AG04450 (cell line): ENCODE measurements at regions not wholly inside any gene's neighbourhood (a gene's known extent, or its start where the extent isn't known, plus 50 kb on each side); places are given as distances from the start of the nearest gene placed in this dataset.

Experiments used
- CTCF ChIA-PET: fragments of 300-600, 350-600 bp; formaldehyde crosslinking; extraction: SDS; loops from one replicate; lab custom pipeline; 2022; ENCODE audit warnings: antibody characterized with exemption, inconsistent platforms; lab: Charles Lee
- POLR2A ChIA-PET: fragments of 350-600 bp; formaldehyde crosslinking; extraction: SDS; loops from one replicate; lab custom pipeline; 2021; ENCODE audit warnings: antibody characterized with exemption, inconsistent platforms; lab: Yijun Ruan, JAX
- DNase-seq: peaks from one replicate; pipeline ENCODE4 v3.0.0-alpha.2; 2011; ENCODE audit warnings: low read depth, low spot score
- H3K27ac ChIP-seq: one replicate; pipeline ENCODE4 v1.5.1; 2012; ENCODE audit warnings: low read depth, low read length, control low read depth
- H3K27me3 ChIP-seq: one replicate; pipeline ENCODE4 v1.6.0; 2012; ENCODE audit warnings: low read length; ENCODE audit not compliant: control insufficient read depth, insufficient read depth
- H3K4me3 ChIP-seq: 2 replicates; pipeline ENCODE4 v1.5.1; 2011; ENCODE audit warnings: mild to moderate bottlenecking, low read depth, low read length, control low read depth
- H3K9me3 ChIP-seq: 2 replicates; pipeline ENCODE4 v1.5.1; 2012; ENCODE audit warnings: low read length; ENCODE audit not compliant: control insufficient read depth, insufficient read depth
- TF ChIP-seq, protein P1 (sequence below): IDR thresholded peaks from 2 replicates; pipeline ENCODE4 v1.5.1; 2011; ENCODE audit warnings: low read depth, low read length, control low read depth, inconsistent platforms

DNA sequence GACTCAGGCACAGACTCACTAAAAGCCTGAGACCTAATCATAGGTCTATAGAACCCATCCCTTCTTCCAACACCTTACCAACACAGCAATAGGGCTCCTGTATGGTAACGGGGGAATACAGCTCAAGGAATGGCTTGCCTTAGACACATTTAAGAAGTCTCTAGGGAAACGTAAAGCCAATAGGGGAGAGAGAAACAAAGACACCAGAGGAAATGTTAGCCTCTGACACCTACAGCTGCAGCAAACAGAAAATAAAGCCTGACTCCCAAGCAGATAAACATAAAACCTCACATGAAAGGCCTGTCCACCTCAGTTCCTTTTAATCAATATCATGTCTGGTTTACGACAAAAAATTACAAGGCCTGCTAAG is 51.1 kb upstream of the NCOA1 start:
- Histone ChIP-seq H3K9me3 (no peaks in the 10 kb centered on the region), H3K27me3 (peaks cover 4% of the 10 kb centered on the region), H3K27ac (no peak overlapping the region), H3K4me3 (no peak overlapping the region)
- POLR2A ChIA-PET: no interaction called here
- CTCF ChIA-PET: no interaction called here
- TF ChIP-seq, protein P1, sequence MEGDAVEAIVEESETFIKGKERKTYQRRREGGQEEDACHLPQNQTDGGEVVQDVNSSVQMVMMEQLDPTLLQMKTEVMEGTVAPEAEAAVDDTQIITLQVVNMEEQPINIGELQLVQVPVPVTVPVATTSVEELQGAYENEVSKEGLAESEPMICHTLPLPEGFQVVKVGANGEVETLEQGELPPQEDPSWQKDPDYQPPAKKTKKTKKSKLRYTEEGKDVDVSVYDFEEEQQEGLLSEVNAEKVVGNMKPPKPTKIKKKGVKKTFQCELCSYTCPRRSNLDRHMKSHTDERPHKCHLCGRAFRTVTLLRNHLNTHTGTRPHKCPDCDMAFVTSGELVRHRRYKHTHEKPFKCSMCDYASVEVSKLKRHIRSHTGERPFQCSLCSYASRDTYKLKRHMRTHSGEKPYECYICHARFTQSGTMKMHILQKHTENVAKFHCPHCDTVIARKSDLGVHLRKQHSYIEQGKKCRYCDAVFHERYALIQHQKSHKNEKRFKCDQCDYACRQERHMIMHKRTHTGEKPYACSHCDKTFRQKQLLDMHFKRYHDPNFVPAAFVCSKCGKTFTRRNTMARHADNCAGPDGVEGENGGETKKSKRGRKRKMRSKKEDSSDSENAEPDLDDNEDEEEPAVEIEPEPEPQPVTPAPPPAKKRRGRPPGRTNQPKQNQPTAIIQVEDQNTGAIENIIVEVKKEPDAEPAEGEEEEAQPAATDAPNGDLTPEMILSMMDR: no peak
- DNase-seq: no peak

DNA sequence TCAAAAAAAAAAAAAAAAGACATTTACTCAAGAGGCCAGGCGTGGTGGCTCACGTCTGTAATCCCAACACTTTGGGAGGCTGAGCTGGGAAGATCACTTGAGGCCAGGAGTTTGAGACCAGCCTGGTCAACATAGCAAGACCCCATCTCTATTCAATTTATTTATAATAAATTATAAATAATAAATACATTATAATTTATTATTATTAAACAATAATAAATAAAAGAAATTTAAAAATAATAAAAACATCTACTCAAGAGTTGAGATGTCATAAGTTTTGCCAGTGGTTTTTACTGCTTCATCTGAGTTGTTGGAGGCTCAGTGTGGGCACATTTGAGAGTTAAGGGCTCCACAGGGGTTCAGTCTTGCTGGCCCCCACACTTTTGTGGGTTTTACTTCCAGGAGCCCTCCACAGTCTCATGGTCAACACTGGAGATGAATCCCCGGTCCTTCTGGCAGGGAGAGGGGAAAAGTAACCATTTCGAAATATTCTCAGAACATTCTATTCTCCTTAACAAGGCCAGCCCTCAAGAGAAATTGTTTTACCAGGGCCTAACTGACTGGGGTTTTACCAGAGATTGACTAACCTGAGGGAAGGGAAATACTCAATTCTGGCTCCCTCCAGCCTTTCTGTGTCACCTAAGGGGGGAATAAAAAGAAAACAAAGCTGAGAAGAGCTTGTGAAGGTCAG is 51.6 kb upstream of the NCOA1 start:
- CTCF ChIA-PET: interaction anchor here (0.7 kb wide), 1 partner anchor 118 kb away, joined by 7 read pairs; no protein-coding TSS in a partner anchor
- Histone ChIP-seq H3K27me3 (peaks cover 4% of the 10 kb centered on the region), H3K27ac (no peak overlapping the region), H3K9me3 (no peaks in the 10 kb centered on the region), H3K4me3 (no peak overlapping the region)
- TF ChIP-seq, protein P1: no peak
- DNase-seq: no peak
- POLR2A ChIA-PET: no interaction called here

DNA sequence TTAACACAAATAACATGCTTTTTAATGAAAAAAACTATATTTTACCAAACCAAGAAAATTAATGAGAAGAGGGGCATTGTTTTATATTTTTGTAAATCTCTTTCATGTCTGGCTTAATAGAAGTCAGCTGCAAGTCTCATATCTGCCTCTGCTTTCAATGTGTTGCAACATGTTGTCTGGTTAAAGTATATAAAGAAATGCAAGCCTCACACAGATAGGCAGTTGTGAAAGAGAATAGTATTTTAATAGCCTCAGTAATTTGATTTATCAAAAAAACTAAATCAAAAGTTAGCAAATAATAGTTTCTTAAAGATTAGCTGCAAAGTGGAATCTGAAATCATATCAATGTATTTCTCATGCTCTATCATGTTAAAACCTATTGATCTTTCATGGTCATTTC is 52.9 kb upstream of the NCOA1 start:
- TF ChIP-seq, protein P1: no peak
- no peak for DNase-seq
- no peak overlapping the region for H3K27ac ChIP-seq
- no peak overlapping the region for H3K4me3 ChIP-seq
- ChIA-PET CTCF (interaction anchor here (0.8 to 1.3 kb wide), 3 partner anchors 29 to 389 kb away, joined by 3 read pairs; partner anchors contain the start of genes CENPO and PTRHD1), POLR2A (no interaction called here)
- no peaks in the 10 kb centered on the region for H3K9me3 ChIP-seq
- H3K27me3 ChIP-seq: peaks cover 4% of the 10 kb centered on the region

DNA sequence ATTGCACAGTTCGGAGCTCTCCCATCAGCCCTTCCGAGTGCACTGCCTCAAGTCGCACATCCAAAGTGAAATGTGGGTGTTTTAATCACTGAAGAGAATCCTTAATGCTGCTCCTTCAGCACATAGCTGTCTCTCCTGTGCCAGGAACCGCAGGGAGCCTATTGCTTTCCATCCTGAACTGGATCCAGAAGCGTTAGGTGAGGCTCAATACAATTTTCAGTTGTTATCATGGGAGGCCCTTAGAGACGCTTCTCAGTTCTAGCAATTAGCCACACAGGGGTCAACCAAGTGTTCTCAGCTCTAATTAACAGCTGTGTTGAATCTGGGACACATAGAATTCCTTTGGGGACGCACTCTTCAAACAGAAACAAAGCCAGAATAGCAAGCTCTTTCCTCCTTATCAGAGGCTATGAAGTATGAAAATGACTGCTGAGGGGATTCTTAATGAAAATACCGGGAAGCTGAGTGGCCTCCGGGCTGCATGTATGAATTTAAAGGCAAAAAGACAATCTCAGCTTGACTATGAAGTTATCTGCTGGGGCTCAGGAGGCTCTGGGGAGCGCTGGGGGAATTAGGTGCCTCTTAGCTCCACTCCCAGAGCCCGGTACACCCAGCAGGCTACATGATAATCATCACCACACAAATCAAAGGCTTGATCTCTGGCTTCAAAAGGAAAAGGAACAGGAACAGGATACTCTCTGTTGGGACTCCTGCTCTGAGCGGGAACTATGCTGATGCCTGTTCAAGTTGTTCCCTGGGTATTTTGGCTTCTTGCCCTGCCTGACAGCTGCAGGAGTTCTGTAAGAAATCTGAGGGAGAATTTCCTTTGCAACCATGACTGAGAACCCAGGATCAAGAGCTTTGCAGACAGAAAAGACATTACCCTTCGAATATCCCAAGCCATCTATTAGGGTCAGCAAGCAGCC is 55.4 kb upstream of the NCOA1 start:
- ChIA-PET POLR2A (no interaction called here), CTCF (interaction anchor here (0.7 kb wide), 1 partner anchor 25 kb away, joined by 3 read pairs; no protein-coding TSS in a partner anchor)
- TF ChIP-seq, protein P1: no peak
- H3K27me3 ChIP-seq: peaks cover 4% of the 10 kb centered on the region
- no peaks in the 10 kb centered on the region for H3K9me3 ChIP-seq
- H3K27ac ChIP-seq: no peak overlapping the region
- DNase-seq: no peak
- H3K4me3 ChIP-seq: no peak overlapping the region
